Retinal pigment epithelial cell (primary cell): ENCODE measurements at regions not wholly inside any gene's neighbourhood (a gene's known extent, or its start where the extent isn't known, plus 50 kb on each side); places are given as distances from the start of the nearest gene placed in this dataset.
A peak's percentile ranks its signal among the peaks of the same experiment; 100 is the strongest.
"Not testable (repeated sequence)": the region's sequence is repeated elsewhere in the genome, so short reads cannot be mapped to it uniquely, and the experiment has no call there.

ENCODE experiments used
- DNase-seq: peaks from one replicate; pipeline ENCODE4 v3.0.0-alpha.2; 2010; ENCODE audit warnings: low read depth
- H3K4me3 ChIP-seq: 2 replicates; pipeline ENCODE4 v1.5.1; 2011; ENCODE audit warnings: mild to moderate bottlenecking, low read length, control low read depth, moderate library complexity
- TF ChIP-seq, protein P1 (sequence below): conservative IDR thresholded peaks from 2 replicates; pipeline ENCODE4 v1.5.1; 2011; ENCODE audit warnings: low read depth, low read length, control low read depth, inconsistent platforms

DNA sequence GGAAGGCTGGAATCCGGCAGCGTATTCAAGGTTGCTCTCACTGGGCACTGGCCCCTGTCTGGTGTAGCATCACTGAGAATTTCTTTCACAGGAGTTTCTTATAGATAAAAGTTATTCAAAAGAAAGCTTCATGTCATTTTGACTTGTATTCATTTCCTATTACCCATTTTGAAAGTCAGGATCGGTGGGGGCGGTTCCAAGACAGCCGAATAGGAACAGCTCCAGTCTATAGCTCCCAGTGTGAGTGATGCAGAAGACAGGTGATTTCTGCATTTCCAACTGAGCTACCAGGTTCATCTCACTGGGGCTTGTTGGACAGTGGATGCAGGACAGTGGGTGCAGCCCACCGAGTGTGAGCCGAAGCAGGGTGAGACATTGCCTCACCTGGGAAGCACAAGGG, 51.5 kb upstream of the CDC42EP3 start:
- not testable (repeated sequence) for DNase-seq, H3K4me3 ChIP-seq

DNA sequence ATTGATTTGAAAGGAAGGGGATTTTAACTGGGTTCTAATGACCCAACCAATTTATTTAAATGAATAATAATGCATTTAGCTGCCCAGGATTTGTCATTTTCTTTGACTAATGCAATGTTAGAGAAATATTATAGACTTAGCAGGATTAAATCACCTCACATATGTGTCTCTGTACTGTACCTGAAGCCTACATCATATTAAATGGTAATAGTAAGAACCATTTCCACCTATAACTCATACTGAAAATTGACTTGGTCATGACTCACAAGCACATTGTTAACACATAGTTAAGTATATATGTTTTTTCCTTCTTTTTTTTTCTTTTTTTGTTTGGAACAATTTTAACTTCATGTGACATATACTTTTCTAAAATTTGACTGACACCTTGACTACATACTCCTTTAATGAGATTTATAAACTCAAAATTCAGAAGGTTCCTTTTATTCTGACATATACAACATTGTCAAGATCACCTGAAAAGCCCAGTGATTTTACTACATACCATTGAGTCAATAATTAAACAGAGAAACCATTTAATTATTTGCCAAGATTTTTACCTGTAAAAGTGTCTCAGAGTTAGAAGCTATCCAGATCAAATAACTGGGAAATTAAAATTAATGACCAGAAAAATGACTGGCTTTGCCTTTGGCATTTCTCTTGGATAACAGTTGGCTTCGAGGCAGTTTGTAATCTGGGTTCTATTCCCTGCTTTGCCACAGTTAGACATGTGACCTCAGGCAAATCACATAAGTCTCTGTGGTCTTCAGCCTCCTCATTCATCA, 58.8 kb upstream of the CDC42EP3 start:
- H3K4me3 ChIP-seq, result no peak overlapping the region
- TF ChIP-seq, protein P1, sequence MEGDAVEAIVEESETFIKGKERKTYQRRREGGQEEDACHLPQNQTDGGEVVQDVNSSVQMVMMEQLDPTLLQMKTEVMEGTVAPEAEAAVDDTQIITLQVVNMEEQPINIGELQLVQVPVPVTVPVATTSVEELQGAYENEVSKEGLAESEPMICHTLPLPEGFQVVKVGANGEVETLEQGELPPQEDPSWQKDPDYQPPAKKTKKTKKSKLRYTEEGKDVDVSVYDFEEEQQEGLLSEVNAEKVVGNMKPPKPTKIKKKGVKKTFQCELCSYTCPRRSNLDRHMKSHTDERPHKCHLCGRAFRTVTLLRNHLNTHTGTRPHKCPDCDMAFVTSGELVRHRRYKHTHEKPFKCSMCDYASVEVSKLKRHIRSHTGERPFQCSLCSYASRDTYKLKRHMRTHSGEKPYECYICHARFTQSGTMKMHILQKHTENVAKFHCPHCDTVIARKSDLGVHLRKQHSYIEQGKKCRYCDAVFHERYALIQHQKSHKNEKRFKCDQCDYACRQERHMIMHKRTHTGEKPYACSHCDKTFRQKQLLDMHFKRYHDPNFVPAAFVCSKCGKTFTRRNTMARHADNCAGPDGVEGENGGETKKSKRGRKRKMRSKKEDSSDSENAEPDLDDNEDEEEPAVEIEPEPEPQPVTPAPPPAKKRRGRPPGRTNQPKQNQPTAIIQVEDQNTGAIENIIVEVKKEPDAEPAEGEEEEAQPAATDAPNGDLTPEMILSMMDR, result no peak
- DNase-seq, result no peak

DNA sequence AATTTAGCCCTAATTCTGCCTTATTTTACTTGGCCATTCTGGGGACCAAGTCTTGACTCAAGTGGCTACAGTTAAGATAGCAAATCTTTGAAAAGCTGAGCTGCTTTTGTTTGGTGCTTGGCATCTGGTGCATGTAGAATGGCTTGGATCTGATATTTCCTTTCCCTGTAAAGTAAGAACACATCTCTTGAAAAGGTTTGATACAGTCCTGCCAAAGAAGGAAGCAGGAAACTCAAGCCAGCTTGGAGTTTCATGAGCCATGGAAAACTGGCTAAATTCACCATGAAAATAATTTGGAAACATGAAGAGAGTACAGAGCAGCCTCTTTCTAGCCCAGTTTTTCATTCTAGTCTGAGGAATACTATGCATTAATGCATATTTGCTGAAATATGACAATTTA, 61.0 kb upstream of the CDC42EP3 start:
- DNase-seq, H3K4me3 ChIP-seq: not testable (repeated sequence)

DNA sequence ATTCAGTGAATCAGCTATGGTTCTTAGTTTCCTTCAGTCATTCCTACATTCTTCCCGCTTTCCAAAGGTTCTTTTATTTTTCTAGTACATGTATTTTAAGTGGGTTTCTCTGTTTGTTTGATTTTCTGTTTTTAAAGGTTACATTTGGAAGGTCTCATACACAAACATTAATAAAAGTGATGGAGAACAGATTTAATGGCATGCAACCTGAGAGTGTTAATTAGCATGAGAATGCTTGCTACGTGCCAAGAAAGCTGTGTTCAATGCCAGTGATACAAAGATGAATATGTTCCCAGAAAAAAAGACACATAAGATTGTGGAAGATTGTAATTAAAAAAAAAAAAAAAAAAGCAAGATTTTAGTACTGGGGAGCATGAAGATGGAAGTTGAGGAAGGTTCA, 61.8 kb upstream of the CDC42EP3 start:
- no peak overlapping the region for H3K4me3 ChIP-seq
- TF ChIP-seq, protein P1, result no peak
- no peak for DNase-seq

DNA sequence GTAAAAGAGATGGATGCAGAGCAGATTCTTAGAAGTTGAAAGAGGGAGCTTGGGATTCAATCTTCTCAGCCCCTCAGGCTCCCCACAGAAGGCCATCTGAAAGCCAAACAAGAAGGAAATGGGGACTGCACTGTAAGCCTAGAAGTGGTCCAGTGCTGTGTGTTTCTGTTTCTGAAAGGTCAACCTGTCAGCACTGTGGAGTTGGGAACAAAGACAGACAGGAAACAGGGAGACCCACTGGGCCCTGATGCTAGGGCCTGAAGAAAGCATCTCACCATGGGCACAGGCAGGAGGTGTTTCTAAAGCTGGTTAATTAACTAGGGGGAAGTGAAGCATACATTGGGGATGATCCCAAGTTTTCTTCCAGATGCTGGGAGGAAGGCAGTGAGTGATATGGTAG, 62.5 kb upstream of the CDC42EP3 start:
- not testable (repeated sequence) for H3K4me3 ChIP-seq, DNase-seq

DNA sequence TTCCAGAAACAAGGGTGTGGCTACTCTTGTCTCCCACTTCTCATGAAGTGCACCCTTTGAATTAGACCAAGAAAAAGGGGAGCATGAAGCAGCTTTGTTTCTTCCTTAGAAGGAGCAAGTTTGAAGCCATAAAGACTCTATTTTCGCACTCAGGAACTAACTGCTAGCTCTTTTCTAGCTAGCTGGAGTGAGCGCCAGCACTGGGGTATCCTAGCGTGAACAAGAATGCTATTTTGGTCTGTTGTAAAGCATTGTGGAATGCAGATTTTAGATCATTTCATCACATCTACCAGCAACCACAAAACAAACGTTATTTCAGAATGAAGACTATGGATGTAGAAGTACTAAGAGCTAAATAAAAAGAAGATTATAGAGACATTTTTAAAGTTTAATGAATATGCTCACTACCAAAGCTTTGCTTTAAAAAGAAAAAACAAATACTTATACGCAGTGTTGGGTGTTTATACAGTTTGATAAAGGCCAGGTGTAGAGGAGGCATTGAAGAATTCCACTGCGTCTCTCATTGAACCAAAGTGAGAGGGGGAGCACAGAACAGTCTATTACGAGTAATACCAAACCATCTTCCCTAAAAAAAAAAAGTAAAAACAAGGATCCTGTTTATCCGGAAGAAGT, 63.6 kb upstream of the CDC42EP3 start:
- H3K4me3 ChIP-seq, result not testable (repeated sequence)
- peak; percentile 15 for DNase-seq

DNA sequence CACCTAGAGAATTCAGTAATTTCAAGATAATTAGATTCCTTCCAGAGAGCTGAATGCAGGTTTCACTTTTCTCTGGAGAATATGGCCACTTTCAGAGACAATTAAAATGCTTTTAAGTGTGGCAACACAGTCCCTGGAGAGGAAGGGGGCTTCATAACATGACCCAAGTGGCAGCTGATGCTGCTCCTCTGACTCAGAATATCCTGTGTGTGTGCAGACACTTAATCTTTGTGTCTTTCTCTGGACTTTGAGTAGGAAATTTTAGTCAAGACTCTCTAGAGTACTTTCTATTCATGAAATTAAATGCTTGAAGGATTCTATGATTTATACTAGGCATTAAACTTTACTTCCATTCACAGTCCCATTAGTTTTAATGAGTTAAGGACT, 64.1 kb upstream of the CDC42EP3 start:
- not testable (repeated sequence) for H3K4me3 ChIP-seq, DNase-seq

DNA sequence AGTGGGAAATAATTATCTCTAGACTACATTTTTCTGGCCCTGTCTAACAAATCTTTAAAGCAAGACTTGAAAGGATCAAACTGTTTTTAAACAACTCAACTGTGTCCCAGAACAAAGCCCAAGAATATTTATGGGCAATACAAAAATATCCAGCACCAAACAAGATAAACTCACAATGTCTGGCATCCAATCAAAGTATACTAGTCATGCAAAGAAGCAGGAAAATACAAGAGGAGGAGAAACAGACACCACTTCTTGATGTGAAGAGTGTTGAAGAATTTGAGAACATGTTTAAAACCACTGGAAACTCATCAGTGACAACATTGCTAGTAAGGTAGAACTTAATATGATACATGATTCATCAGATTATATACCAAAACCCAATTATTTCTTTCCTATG, 66.1 kb upstream of the CDC42EP3 start:
- TF ChIP-seq, protein P1, result no peak
- H3K4me3 ChIP-seq, result no peak overlapping the region
- DNase-seq, result no peak

DNA sequence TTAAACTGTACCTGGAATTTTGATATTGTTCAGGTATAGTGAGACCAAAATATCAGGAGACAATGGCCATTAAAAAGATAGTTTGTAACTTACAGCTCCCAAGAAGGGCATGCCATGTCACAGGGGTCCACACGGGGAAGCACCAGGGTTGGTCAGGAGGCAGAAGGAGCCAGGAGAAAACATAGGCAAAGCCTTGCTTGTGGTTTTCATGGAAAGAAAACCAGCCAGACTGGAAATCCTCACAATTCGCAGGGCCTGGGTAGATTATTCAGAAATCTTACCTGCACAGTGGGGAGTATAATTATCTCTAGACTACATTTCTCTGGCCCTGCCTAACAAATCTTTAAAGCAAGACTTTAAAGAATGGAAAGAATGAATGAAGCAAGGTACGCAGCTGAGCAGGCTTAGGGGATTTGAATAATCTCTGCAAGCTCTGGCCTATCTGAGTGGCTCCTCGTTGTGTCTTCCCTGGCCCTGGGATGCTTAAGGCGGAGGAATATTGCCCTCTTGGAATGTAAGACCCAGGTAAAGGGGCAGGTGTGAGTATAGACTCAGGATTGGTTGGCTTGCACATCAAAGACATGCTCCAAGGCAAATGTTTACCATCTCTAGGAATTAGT, 66.9 kb upstream of the CDC42EP3 start:
- H3K4me3 ChIP-seq, result no peak overlapping the region
- TF ChIP-seq, protein P1, result no peak
- no peak for DNase-seq
